GM12878 (cell line): ENCODE measurements at regions not wholly inside any gene's neighbourhood (a gene's known extent, or its start where the extent isn't known, plus 50 kb on each side); places are given as distances from the start of the nearest gene placed in this dataset.

ENCODE experiments used
- ATAC-seq: fragments of 200-7000 bp; cut with Tn5 transposase; 3 replicates; pipeline ENCODE4 v1.9.1; 2020; ENCODE audit warnings: mild to moderate bottlenecking, moderate library complexity
- BruUV-seq: library from RNA; stranded (reverse); fragments of 400-500 nt; replicated peaks from 2 replicates; lab custom pipeline; 2021; lab: Mats Ljungman, UMichigan
- CTCF ChIA-PET: fragments of 300-600 bp; sonication (Branson Sonifier 250); formaldehyde crosslinking; extraction: SDS; loops from one replicate; lab custom pipeline; 2021; ENCODE audit warnings: inconsistent platforms; lab: Yijun Ruan, JAX
- POLR2A ChIA-PET: fragments of 350-600 bp; formaldehyde crosslinking; extraction: SDS; loops from one replicate; lab custom pipeline; 2021; ENCODE audit warnings: inconsistent platforms; lab: Charles Lee
- RAD21 ChIA-PET: fragments of 300-600 bp; sonication (Branson Sonifier 250); formaldehyde crosslinking; loops from one replicate; lab custom pipeline; 2023; ENCODE audit warnings: antibody characterized with exemption; ENCODE audit not compliant: unreplicated experiment; lab: Charles Lee
- SMC1A ChIA-PET: fragments of 300-600 bp; sonication (Branson Sonifier 250); formaldehyde crosslinking; loops from one replicate; lab custom pipeline; 2023; ENCODE audit not compliant: unreplicated experiment, uncharacterized antibody; lab: Charles Lee
- DNase-seq: peaks from one replicate; pipeline ENCODE4 v3.0.0-alpha.2; 2011; ENCODE audit warnings: low read depth, low spot score
- FAIRE-seq: peaks from 3 replicates; lab custom pipeline; 2011; peaks lifted over from hg19 to GRCh38; lab: Jason Lieb, UNC
- H2AFZ ChIP-seq: 2 replicates; pipeline ENCODE4 v1.6.0; 2011; ENCODE audit warnings: low read depth, low read length, control low read depth; ENCODE audit not compliant: control insufficient read depth
- H3K27ac ChIP-seq: 2 replicates; pipeline ENCODE4 v1.5.1; 2011; ENCODE audit warnings: control low read depth; ENCODE audit not compliant: control insufficient read depth, insufficient read depth
- H3K27me3 ChIP-seq, 2 experiments: replicated peaks in 1 of 2; 2 replicates each; pipeline versions ENCODE4 v1.6.0 to v1.6.1; 2011; ENCODE audit warnings: low read length in 1 of 2; ENCODE audit not compliant: control insufficient read depth in 2 of 2, insufficient read depth in 2 of 2
- H3K36me3 ChIP-seq, 2 experiments: 2 replicates each; pipeline ENCODE4 v1.5.1; 2011; ENCODE audit warnings: low read length in 1 of 2; ENCODE audit not compliant: control insufficient read depth in 2 of 2, insufficient read depth in 2 of 2
- H3K4me1 ChIP-seq: 2 replicates; pipeline ENCODE4 v1.6.1; 2011; ENCODE audit warnings: mild to moderate bottlenecking, low read length, moderate library complexity, mixed read lengths; ENCODE audit not compliant: control insufficient read depth, insufficient read depth
- H3K4me2 ChIP-seq: 2 replicates; pipeline ENCODE4 v1.6.0; 2011; ENCODE audit warnings: control low read depth; ENCODE audit not compliant: control insufficient read depth, insufficient read depth
- H3K4me3 ChIP-seq: fragments of 200-600 bp; sonication (generic); 2 replicates; pipeline ENCODE4 v1.5.1; 2016
- H3K79me2 ChIP-seq: 2 replicates; pipeline ENCODE4 v1.6.0; 2011; ENCODE audit warnings: low read length; ENCODE audit not compliant: control insufficient read depth, insufficient read depth
- H3K9ac ChIP-seq: 2 replicates; pipeline ENCODE4 v1.8.0; 2011; ENCODE audit warnings: low read length, control low read depth, mixed read lengths; ENCODE audit not compliant: control insufficient read depth, insufficient read depth
- H3K9me3 ChIP-seq: replicated peaks from 3 replicates; pipeline ENCODE4 v1.5.1; 2011; ENCODE audit warnings: mild to moderate bottlenecking, low read length; ENCODE audit not compliant: control insufficient read depth, insufficient read depth
- H4K20me1 ChIP-seq: 2 replicates; pipeline ENCODE4 v1.6.0; 2011; ENCODE audit not compliant: control insufficient read depth, insufficient read depth
- BMI1 ChIP-seq: fragments of 450-650 bp; IDR thresholded peaks from 2 replicates; pipeline ENCODE4 v1.6.1; 2016; ENCODE audit warnings: mild to moderate bottlenecking, moderate library complexity, borderline replicate concordance
- CHD2 ChIP-seq: IDR thresholded peaks from 2 replicates; pipeline ENCODE4 v1.6.1; 2011; ENCODE audit warnings: low read depth, low read length, improper control_type of control experiment, borderline replicate concordance
- FOXK2 ChIP-seq: fragments of 450-650 bp; IDR thresholded peaks from 2 replicates; pipeline ENCODE4 v1.6.1; 2017; ENCODE audit warnings: mild to moderate bottlenecking, moderate library complexity
- JUND ChIP-seq: IDR thresholded peaks from 2 replicates; pipeline ENCODE4 v1.6.1; 2012; ENCODE audit warnings: low read depth, mild to moderate bottlenecking, low read length, improper control_type of control experiment, moderate library complexity
- NFIC ChIP-seq: IDR thresholded peaks from 2 replicates; pipeline ENCODE4 v1.6.1; 2012; ENCODE audit warnings: low read depth, mild to moderate bottlenecking, inconsistent platforms, low read length, moderate library complexity
- PML ChIP-seq: IDR thresholded peaks from 2 replicates; pipeline ENCODE4 v1.6.1; 2012; ENCODE audit warnings: low read length, inconsistent platforms
- SMARCA5 ChIP-seq: fragments of 450-650 bp; IDR thresholded peaks from 2 replicates; pipeline ENCODE4 v1.6.1; 2017; ENCODE audit warnings: mild to moderate bottlenecking
- ZSCAN29 ChIP-seq: fragments of 450-650 bp; IDR thresholded peaks from 2 replicates; pipeline ENCODE4 v1.6.1; 2017; ENCODE audit warnings: mild to moderate bottlenecking, moderate library complexity
- WGBS: methylation state at CpG from one replicate; pipeline ENCODE4 v1.1.6; 2016; ENCODE audit warnings: low lambda C conversion rate; ENCODE audit not compliant: insufficient replicate concordance, insufficient coverage; ENCODE audit errors: missing lambda C conversion rate; 5-methylcytosine and 5-hydroxymethylcytosine counted together
- in situ Hi-C: fragments of 300-500 bp; cut with MboI; formaldehyde crosslinking; loops from 9 replicates; pipeline ENCODE4 v1.14.3; 2018; ENCODE audit warnings: mixed read lengths
- intact Hi-C: fragments of 100-400 bp; cut with micrococcal nuclease; formaldehyde crosslinking; loops from one replicate; pipeline ENCODE4 v1.14.2; 2022; ENCODE audit not compliant: unreplicated experiment
- TF ChIP-seq, protein P1 (sequence below): IDR thresholded peaks from 2 replicates; pipeline ENCODE4 v1.6.1; 2012; ENCODE audit warnings: low read depth, low read length, improper control_type of control experiment
- TF ChIP-seq, protein P2 (sequence below): fragments of 450-650 bp; IDR thresholded peaks from 2 replicates; pipeline ENCODE4 v1.6.1; 2017; ENCODE audit warnings: mild to moderate bottlenecking, moderate library complexity
- TF ChIP-seq, protein P3 (sequence below): fragments of 450-650 bp; IDR thresholded peaks from 2 replicates; pipeline ENCODE4 v1.6.1; 2017; ENCODE audit warnings: mild to moderate bottlenecking

DNA sequence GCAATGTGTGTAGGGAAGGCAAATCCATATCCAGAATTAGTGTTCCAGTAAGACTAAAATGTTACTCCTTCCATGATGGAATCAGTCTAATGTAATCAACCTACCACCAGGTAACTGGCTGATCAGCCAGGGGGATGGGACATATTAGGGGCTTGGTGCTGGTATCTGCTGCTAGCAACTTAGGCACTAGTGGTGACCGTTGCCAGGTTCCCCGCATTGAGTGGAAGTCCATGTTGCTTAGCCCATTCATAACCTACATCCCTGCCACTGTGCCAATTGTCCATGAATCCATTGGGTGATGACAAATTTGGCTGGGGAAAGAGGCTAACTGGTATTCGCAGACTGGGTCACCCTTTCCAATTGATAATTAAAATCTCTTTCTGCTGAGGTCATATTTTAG, 212.2 kb upstream of the ROBO1 start (continued):
- TF ChIP-seq CHD2: no peak
- no peak for TF ChIP-seq SMARCA5
- TF ChIP-seq FOXK2: no peak
- TF ChIP-seq, protein P1, sequence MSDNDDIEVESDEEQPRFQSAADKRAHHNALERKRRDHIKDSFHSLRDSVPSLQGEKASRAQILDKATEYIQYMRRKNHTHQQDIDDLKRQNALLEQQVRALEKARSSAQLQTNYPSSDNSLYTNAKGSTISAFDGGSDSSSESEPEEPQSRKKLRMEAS: no peak

DNA sequence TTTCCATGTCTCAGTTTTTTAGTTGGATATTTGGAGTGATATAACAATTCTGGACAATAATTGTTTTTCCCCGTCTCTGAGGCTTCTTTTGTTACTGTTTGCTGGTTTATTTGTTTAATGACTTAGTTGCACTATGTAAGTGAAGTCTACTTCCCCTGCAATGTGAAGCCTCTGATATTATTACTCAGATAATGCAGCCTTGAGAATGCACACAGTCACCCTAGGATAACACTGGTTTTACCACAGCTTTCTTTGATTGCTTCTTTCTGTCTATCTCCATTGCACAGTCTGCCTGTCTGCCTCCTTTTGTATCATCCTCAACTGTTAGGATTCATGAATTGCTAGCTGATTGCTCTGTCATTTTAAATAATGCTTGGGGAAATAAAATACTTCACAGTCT, 208.7 kb upstream of the ROBO1 start:
- WGBS: 42% methylated on average over 1 of the region's 1 CpG
- ChIA-PET CTCF (no interaction called here), RAD21 (no interaction called here), SMC1A (interaction anchor here (0.8 kb wide), 1 partner anchor 10 kb away, joined by 3 read pairs; no protein-coding TSS in a partner anchor), POLR2A (no interaction called here)
- no peak overlapping the region for H3K4me3 ChIP-seq
- H3K4me1 ChIP-seq: no peaks in the 10 kb centered on the region
- TF ChIP-seq, protein P2, sequence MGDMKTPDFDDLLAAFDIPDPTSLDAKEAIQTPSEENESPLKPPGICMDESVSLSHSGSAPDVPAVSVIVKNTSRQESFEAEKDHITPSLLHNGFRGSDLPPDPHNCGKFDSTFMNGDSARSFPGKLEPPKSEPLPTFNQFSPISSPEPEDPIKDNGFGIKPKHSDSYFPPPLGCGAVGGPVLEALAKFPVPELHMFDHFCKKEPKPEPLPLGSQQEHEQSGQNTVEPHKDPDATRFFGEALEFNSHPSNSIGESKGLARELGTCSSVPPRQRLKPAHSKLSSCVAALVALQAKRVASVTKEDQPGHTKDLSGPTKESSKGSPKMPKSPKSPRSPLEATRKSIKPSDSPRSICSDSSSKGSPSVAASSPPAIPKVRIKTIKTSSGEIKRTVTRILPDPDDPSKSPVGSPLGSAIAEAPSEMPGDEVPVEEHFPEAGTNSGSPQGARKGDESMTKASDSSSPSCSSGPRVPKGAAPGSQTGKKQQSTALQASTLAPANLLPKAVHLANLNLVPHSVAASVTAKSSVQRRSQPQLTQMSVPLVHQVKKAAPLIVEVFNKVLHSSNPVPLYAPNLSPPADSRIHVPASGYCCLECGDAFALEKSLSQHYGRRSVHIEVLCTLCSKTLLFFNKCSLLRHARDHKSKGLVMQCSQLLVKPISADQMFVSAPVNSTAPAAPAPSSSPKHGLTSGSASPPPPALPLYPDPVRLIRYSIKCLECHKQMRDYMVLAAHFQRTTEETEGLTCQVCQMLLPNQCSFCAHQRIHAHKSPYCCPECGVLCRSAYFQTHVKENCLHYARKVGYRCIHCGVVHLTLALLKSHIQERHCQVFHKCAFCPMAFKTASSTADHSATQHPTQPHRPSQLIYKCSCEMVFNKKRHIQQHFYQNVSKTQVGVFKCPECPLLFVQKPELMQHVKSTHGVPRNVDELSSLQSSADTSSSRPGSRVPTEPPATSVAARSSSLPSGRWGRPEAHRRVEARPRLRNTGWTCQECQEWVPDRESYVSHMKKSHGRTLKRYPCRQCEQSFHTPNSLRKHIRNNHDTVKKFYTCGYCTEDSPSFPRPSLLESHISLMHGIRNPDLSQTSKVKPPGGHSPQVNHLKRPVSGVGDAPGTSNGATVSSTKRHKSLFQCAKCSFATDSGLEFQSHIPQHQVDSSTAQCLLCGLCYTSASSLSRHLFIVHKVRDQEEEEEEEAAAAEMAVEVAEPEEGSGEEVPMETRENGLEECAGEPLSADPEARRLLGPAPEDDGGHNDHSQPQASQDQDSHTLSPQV: no peak
- TF ChIP-seq JUND: no peak
- TF ChIP-seq NFIC: no peak
- TF ChIP-seq, protein P3, sequence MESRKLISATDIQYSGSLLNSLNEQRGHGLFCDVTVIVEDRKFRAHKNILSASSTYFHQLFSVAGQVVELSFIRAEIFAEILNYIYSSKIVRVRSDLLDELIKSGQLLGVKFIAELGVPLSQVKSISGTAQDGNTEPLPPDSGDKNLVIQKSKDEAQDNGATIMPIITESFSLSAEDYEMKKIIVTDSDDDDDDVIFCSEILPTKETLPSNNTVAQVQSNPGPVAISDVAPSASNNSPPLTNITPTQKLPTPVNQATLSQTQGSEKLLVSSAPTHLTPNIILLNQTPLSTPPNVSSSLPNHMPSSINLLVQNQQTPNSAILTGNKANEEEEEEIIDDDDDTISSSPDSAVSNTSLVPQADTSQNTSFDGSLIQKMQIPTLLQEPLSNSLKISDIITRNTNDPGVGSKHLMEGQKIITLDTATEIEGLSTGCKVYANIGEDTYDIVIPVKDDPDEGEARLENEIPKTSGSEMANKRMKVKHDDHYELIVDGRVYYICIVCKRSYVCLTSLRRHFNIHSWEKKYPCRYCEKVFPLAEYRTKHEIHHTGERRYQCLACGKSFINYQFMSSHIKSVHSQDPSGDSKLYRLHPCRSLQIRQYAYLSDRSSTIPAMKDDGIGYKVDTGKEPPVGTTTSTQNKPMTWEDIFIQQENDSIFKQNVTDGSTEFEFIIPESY: no peak
- no peak for TF ChIP-seq BMI1
- no peak for TF ChIP-seq PML
- TF ChIP-seq ZSCAN29: no peak
- no peak overlapping the region for H3K27ac ChIP-seq
- ATAC-seq: no peak
- no peak overlapping the region for H3K9ac ChIP-seq
- intact Hi-C loops (no loop called here), in situ Hi-C loops (no loop called here)
- BruUV-seq: no TSS peak
- FAIRE-seq: no peak
- no peaks in the 10 kb centered on the region for H3K79me2 ChIP-seq
- no peak overlapping the region for H3K4me2 ChIP-seq
- no peak for DNase-seq
- no peak overlapping the region for H2AFZ ChIP-seq
- H4K20me1 ChIP-seq: no peaks in the 10 kb centered on the region
- no peaks in the 10 kb centered on the region for H3K27me3 ChIP-seq
- H3K9me3 ChIP-seq: no peaks in the 10 kb centered on the region
- H3K36me3 ChIP-seq: no peaks in the 10 kb centered on the region
